H1 (cell line): ENCODE measurements at regions not wholly inside any gene's neighbourhood (a gene's known extent, or its start where the extent isn't known, plus 50 kb on each side); places are given as distances from the start of the nearest gene placed in this dataset.

Source experiments
- CTCF ChIA-PET: fragments of 300-600 bp; sonication (Branson Sonifier 250); formaldehyde crosslinking; loops from one replicate; lab custom pipeline; 2021; ENCODE audit not compliant: partially characterized antibody; lab: Charles Lee
- POLR2A ChIA-PET: fragments of 300-600 bp; sonication (Branson Sonifier 250); formaldehyde crosslinking; loops from one replicate; lab custom pipeline; 2021; ENCODE audit warnings: inconsistent platforms; ENCODE audit not compliant: partially characterized antibody; lab: Charles Lee
- DNase-seq, 2 experiments: peaks; one replicate each; pipeline versions ENCODE4 v3.0.0 to v3.0.0-alpha.2; 2010 to 2022; ENCODE audit warnings: low spot score in 2 of 2, low read depth in 1 of 2, mixed read lengths in 1 of 2
- FAIRE-seq: peaks from 2 replicates; lab custom pipeline; 2011; peaks lifted over from hg19 to GRCh38; lab: Jason Lieb, UNC
- H2AFZ ChIP-seq: 2 replicates; pipeline ENCODE4 v1.8.1; 2012; ENCODE audit warnings: low read length, inconsistent platforms
- H2AK5ac ChIP-seq: 2 replicates; pipeline ENCODE4 v1.6.1; 2013; ENCODE audit warnings: low read depth, low read length
- H2BK120ac ChIP-seq: replicated peaks from 2 replicates; pipeline ENCODE3; 2013; ENCODE audit warnings: low read depth, low read length, inconsistent platforms
- H2BK12ac ChIP-seq: 2 replicates; pipeline ENCODE4 v1.6.1; 2013; ENCODE audit warnings: low read depth, low read length
- H2BK15ac ChIP-seq: 2 replicates; pipeline ENCODE4 v1.6.1; 2013; ENCODE audit warnings: low read length
- H2BK20ac ChIP-seq: 2 replicates; pipeline ENCODE4 v1.6.1; 2013; ENCODE audit warnings: low read length
- H2BK5ac ChIP-seq: 2 replicates; pipeline ENCODE4 v1.6.1; 2013; ENCODE audit warnings: low read depth, low read length
- H3K14ac ChIP-seq: 2 replicates; pipeline ENCODE4 v1.6.1; 2013; ENCODE audit warnings: inconsistent platforms; ENCODE audit not compliant: insufficient read length
- H3K18ac ChIP-seq: 2 replicates; pipeline ENCODE4 v1.6.1; 2013; ENCODE audit warnings: low read length; ENCODE audit errors: extremely low read depth
- H3K23ac ChIP-seq: 2 replicates; pipeline ENCODE4 v1.6.1; 2013; ENCODE audit warnings: inconsistent platforms; ENCODE audit not compliant: insufficient read length
- H3K23me2 ChIP-seq: 2 replicates; pipeline ENCODE4 v1.6.1; 2013; ENCODE audit warnings: low read depth, low read length
- H3K27ac ChIP-seq: 2 replicates; pipeline ENCODE4 v1.6.1; 2011; ENCODE audit warnings: low read depth, low read length, inconsistent platforms
- H3K27me3 ChIP-seq, 4 experiments: replicated peaks in 1 of 4; 1 replicate in 1 of 4; 2 replicates in 3 of 4; pipeline versions ENCODE4 v1.6.1 to v1.8.1; 2011 to 2013; ENCODE audit warnings: low read length in 3 of 4, mild to moderate bottlenecking in 3 of 4, inconsistent platforms in 2 of 4, mixed read lengths in 2 of 4, moderate library complexity in 1 of 4; ENCODE audit not compliant: control insufficient read depth in 3 of 4, insufficient read depth in 3 of 4; ENCODE audit errors: extremely low read depth in 1 of 4
- H3K36me3 ChIP-seq, 4 experiments: 2 replicates each; pipeline versions ENCODE4 v1.6.1 to v1.8.1; 2011 to 2013; ENCODE audit warnings: mild to moderate bottlenecking in 4 of 4, low read length in 3 of 4, moderate library complexity in 2 of 4, control low read depth in 1 of 4, inconsistent platforms in 1 of 4; ENCODE audit not compliant: insufficient read depth in 4 of 4, control insufficient read depth in 2 of 4
- H3K4ac ChIP-seq: replicated peaks from 2 replicates; pipeline ENCODE3; 2013; ENCODE audit warnings: low read length, low read depth, mixed read lengths, inconsistent platforms; ENCODE audit not compliant: insufficient read length
- H3K4me1 ChIP-seq, 4 experiments: replicated peaks in 1 of 4; 1 replicate in 1 of 4; 2 replicates in 3 of 4; pipeline versions ENCODE4 v1.6.1 to v1.8.1; 2011 to 2013; ENCODE audit warnings: low read length in 3 of 4, inconsistent platforms in 2 of 4, mixed read lengths in 1 of 4; ENCODE audit not compliant: insufficient read depth in 4 of 4, control insufficient read depth in 3 of 4
- H3K4me2 ChIP-seq, 2 experiments: 2 replicates each; pipeline versions ENCODE4 v1.6.1 to v1.8.1; 2011 to 2013; ENCODE audit warnings: low read depth in 2 of 2, low read length in 2 of 2, control low read depth in 1 of 2, inconsistent platforms in 1 of 2, mild to moderate bottlenecking in 1 of 2; ENCODE audit not compliant: insufficient read depth in 1 of 2
- H3K4me3 ChIP-seq, 4 experiments: fragments of 200-600, 300-600 bp in 1 of 4; sonication (generic), shearing (Covaris generic), sonication (Bioruptor Twin) in 1 of 4; 2 replicates each; pipeline versions ENCODE4 v1.5.1 to v1.8.1; 2011 to 2016; ENCODE audit warnings: low read length in 4 of 4, low read depth in 3 of 4, control low read depth in 2 of 4, inconsistent platforms in 2 of 4, mild to moderate bottlenecking in 2 of 4, mixed read lengths in 1 of 4, moderate library complexity in 1 of 4; ENCODE audit not compliant: insufficient read depth in 2 of 4; ENCODE audit errors: extremely low read depth in 1 of 4
- H3K56ac ChIP-seq: replicated peaks from 2 replicates; pipeline ENCODE3; 2013; ENCODE audit warnings: low read depth, mild to moderate bottlenecking, mixed read lengths, low read length, inconsistent platforms; ENCODE audit not compliant: insufficient read length
- H3K79me1 ChIP-seq: 2 replicates; pipeline ENCODE4 v1.6.1; 2013; ENCODE audit warnings: low read depth, low read length, control low read depth
- H3K79me2 ChIP-seq, 2 experiments: 2 replicates each; pipeline versions ENCODE4 v1.6.1 to v1.8.1; 2012 to 2013; ENCODE audit warnings: low read length in 2 of 2, mild to moderate bottlenecking in 2 of 2, inconsistent platforms in 1 of 2; ENCODE audit not compliant: insufficient read depth in 2 of 2, control insufficient read depth in 1 of 2
- H3K9ac ChIP-seq, 4 experiments: replicated peaks in 1 of 4; 1 replicate in 1 of 4; 2 replicates in 3 of 4; pipeline versions ENCODE4 v1.6.1 to v1.8.1; 2011 to 2013; ENCODE audit warnings: low read depth in 3 of 4, low read length in 3 of 4, control low read depth in 2 of 4, mild to moderate bottlenecking in 2 of 4, moderate library complexity in 2 of 4, inconsistent platforms in 1 of 4; ENCODE audit errors: extremely low read depth in 1 of 4
- H3K9me3 ChIP-seq, 2 experiments: 2 replicates each; pipeline versions ENCODE4 v1.6.1 to v1.8.1; 2012 to 2013; ENCODE audit warnings: mild to moderate bottlenecking in 2 of 2, moderate library complexity in 2 of 2, control low read depth in 1 of 2, inconsistent platforms in 1 of 2, low read depth in 1 of 2, low read length in 1 of 2, mixed read lengths in 1 of 2; ENCODE audit not compliant: insufficient read depth in 2 of 2
- H4K20me1 ChIP-seq, 2 experiments: replicated peaks in 1 of 2; 2 replicates each; pipeline versions ENCODE3 to v1.8.1; 2011 to 2013; ENCODE audit warnings: inconsistent platforms in 2 of 2, low read length in 2 of 2, mild to moderate bottlenecking in 1 of 2; ENCODE audit not compliant: insufficient read depth in 2 of 2, control insufficient read depth in 1 of 2
- H4K5ac ChIP-seq: 2 replicates; pipeline ENCODE4 v1.6.1; 2013; ENCODE audit warnings: low read length, low read depth, mixed read lengths, inconsistent platforms; ENCODE audit not compliant: insufficient read length
- H4K8ac ChIP-seq: 2 replicates; pipeline ENCODE4 v1.8.0; 2013; ENCODE audit warnings: mild to moderate bottlenecking, moderate library complexity, low read length, inconsistent platforms; ENCODE audit not compliant: insufficient read depth; ENCODE audit errors: extremely low read depth
- H4K91ac ChIP-seq: replicated peaks from 2 replicates; pipeline ENCODE3; 2013; ENCODE audit warnings: low read length, mixed read lengths, inconsistent platforms; ENCODE audit not compliant: insufficient read length
- BACH1 ChIP-seq: IDR thresholded peaks from 2 replicates; pipeline ENCODE4 v1.6.1; 2012; ENCODE audit warnings: low read length, improper control_type of control experiment
- BRCA1 ChIP-seq: IDR thresholded peaks from 2 replicates; pipeline ENCODE4 v1.6.1; 2012; ENCODE audit warnings: low read depth, low read length, improper control_type of control experiment
- CEBPB ChIP-seq: IDR thresholded peaks from 2 replicates; pipeline ENCODE4 v1.6.1; 2012; ENCODE audit warnings: low read depth, low read length
- CHD1 ChIP-seq: IDR thresholded peaks from 2 replicates; pipeline ENCODE4 v1.6.1; 2012; ENCODE audit warnings: low read depth, low read length, improper control_type of control experiment
- CHD2 ChIP-seq: IDR thresholded peaks from 2 replicates; pipeline ENCODE4 v1.6.1; 2012; ENCODE audit warnings: low read length, improper control_type of control experiment
- CREB1 ChIP-seq: IDR thresholded peaks from 2 replicates; pipeline ENCODE4 v1.6.1; 2012; ENCODE audit warnings: inconsistent platforms
- HDAC2 ChIP-seq, 2 experiments: fragments of 300-600 bp in 1 of 2; sonication (generic) in 1 of 2; IDR thresholded peaks; 2 replicates each; pipeline ENCODE4 v1.6.1; 2011 to 2012; ENCODE audit warnings: low read depth in 2 of 2, low read length in 2 of 2, mild to moderate bottlenecking in 2 of 2, moderate library complexity in 2 of 2, borderline replicate concordance in 1 of 2, inconsistent platforms in 1 of 2
- POLR2A ChIP-seq, 2 experiments: IDR thresholded peaks; 1 replicate in 1 of 2; 2 replicates in 1 of 2; pipeline ENCODE4 v1.6.1; 2011; ENCODE audit warnings: low read depth in 2 of 2, low read length in 2 of 2, mild to moderate bottlenecking in 2 of 2; ENCODE audit errors: control extremely low read depth in 1 of 2
- RNF2 ChIP-seq: fragments of 200-900, 300-1000 bp; sonication (generic); IDR thresholded peaks from 2 replicates; pipeline ENCODE4 v1.7.1; 2016; ENCODE audit warnings: borderline replicate concordance, low read depth, mild to moderate bottlenecking, antibody characterized with exemption, low read length; ENCODE audit not compliant: poor library complexity, severe bottlenecking; ENCODE audit errors: missing control alignments
- TBP ChIP-seq: IDR thresholded peaks from 2 replicates; pipeline ENCODE4 v1.6.1; 2011; ENCODE audit warnings: low read depth, low read length, improper control_type of control experiment
- TEAD4 ChIP-seq: IDR thresholded peaks from 2 replicates; pipeline ENCODE4 v1.6.1; 2012; ENCODE audit warnings: low read depth, low read length, inconsistent platforms, mixed read lengths

- Histone ChIP-seq H3K56ac (no peak overlapping the region), H2AK5ac (no peak overlapping the region), H2AFZ (no peak overlapping the region), H4K91ac (no peak overlapping the region), H3K9me3 (no peaks in the 10 kb centered on the region), H3K4me2 (no peak overlapping the region), H2BK120ac (no peak overlapping the region), H3K79me1 (no peaks in the 10 kb centered on the region), H3K4me1 (no peaks in the 10 kb centered on the region), H4K5ac (no peak overlapping the region), H3K4me3 (no peak overlapping the region), H3K9ac (no peak overlapping the region), H4K20me1 (no peaks in the 10 kb centered on the region), H3K23ac (no peak overlapping the region), H3K23me2 (no peaks in the 10 kb centered on the region), H3K27me3 (no peaks in the 10 kb centered on the region), H3K14ac (no peak overlapping the region), H2BK5ac (no peak overlapping the region), H4K8ac (no peak overlapping the region), H3K27ac (no peak overlapping the region), H3K4ac (no peak overlapping the region), H3K36me3 (no peaks in the 10 kb centered on the region), H2BK20ac (no peak overlapping the region), H2BK12ac (no peak overlapping the region), H2BK15ac (no peak overlapping the region), H3K18ac (no peak overlapping the region), H3K79me2 (no peaks in the 10 kb centered on the region)
- no peak for TF ChIP-seq POLR2A (IDR thresholded peaks at IDR 0.05; ENCODE audit: control extremely low read depth in 1 of 2, low read depth in 2 of 2, low read length in 2 of 2)
- TF ChIP-seq CEBPB, result no peak
- TF ChIP-seq TBP, result no peak
- no peak for TF ChIP-seq CREB1
- no peak for TF ChIP-seq RNF2
- TF ChIP-seq BACH1, result no peak
- TF ChIP-seq BRCA1, result no peak
- no peak for TF ChIP-seq HDAC2 (IDR thresholded peaks at IDR 0.05; ENCODE audit: borderline replicate concordance in 1 of 2, low read depth in 2 of 2, low read length in 2 of 2)
- TF ChIP-seq CHD1, result no peak
- TF ChIP-seq TEAD4, result no peak
- no peak for TF ChIP-seq CHD2
- DNase-seq, result no peak
- ChIA-PET CTCF (interaction anchor here (1.3 kb wide), 1 partner anchor 27 kb away, joined by 3 read pairs; no protein-coding TSS in a partner anchor), POLR2A (no interaction called here)
- no peak for FAIRE-seq
These were observed 285.4 kb downstream of the CNTN3 start for GRCh38 chr3:74329096-74329495.
